Memory B cell (primary cell): ENCODE measurements at regions not wholly inside any gene's neighbourhood (a gene's known extent, or its start where the extent isn't known, plus 50 kb on each side); places are given as distances from the start of the nearest gene placed in this dataset.

ENCODE experiments used
- ATAC-seq: fragments of 150-1000 bp; cut with Tn5 transposase; 2 replicates; pipeline ENCODE4 v1.10.0; 2021; ENCODE audit warnings: low read depth, mild to moderate bottlenecking, moderate library complexity
- DNase-seq, 2 donors: peaks; one replicate each; pipeline ENCODE4 v3.0.0; 2022; ENCODE audit warnings: low spot score in 2 of 2
- H3K27ac Mint-ChIP-seq: one replicate; pipeline ENCODE4 v1.8.0; 2022; ENCODE audit warnings: mild to moderate bottlenecking, moderate library complexity, mixed read lengths
- H3K27me3 Mint-ChIP-seq: one replicate; pipeline ENCODE4 v1.8.0; 2022; ENCODE audit warnings: mixed read lengths
- H3K36me3 Mint-ChIP-seq: one replicate; pipeline ENCODE4 v1.8.0; 2022; ENCODE audit warnings: mild to moderate bottlenecking, mixed read lengths
- H3K4me1 Mint-ChIP-seq: one replicate; pipeline ENCODE4 v1.8.0; 2022; ENCODE audit warnings: mixed read lengths
- H3K4me3 Mint-ChIP-seq: one replicate; pipeline ENCODE4 v1.8.0; 2022; ENCODE audit warnings: mild to moderate bottlenecking, moderate library complexity, mixed read lengths
- H3K9me3 Mint-ChIP-seq: one replicate; pipeline ENCODE4 v1.8.0; 2022; ENCODE audit warnings: mixed read lengths

- Mint-ChIP-seq H3K9me3 (no peaks in the 10 kb centered on the region), H3K36me3 (peaks cover 2% of the 10 kb centered on the region), H3K27me3 (peaks cover 5% of the 10 kb centered on the region), H3K4me3 (no peak overlapping the region), H3K27ac (no peak overlapping the region), H3K4me1 (no peaks in the 10 kb centered on the region)
- no peak for ATAC-seq
- no peak for DNase-seq
Observed at GRCh38 chr6:156347656-156348055, 429.5 kb upstream of the ARID1B start.

DNA sequence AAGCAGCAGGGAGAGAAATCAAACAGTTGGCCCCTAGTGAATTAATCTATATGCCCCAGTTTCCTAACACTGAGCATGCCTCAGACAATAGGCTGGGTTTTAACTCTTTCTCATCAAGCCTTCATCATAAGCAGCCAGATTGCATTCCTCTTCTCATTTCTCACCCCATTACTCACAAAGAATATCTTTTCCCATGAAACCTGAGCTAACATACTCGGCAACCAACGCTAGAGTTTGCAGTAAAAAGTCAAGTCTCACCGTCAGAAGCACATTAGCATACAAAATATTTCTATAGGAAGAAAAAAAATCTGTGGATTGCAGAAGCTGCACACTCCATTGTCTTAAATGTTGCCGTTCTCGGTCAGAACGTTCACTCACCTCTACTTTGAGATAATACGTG is 429.9 kb upstream of the ARID1B start:
- Mint-ChIP-seq H3K4me1 (no peaks in the 10 kb centered on the region), H3K27ac (no peak overlapping the region), H3K4me3 (no peak overlapping the region), H3K27me3 (peaks cover 5% of the 10 kb centered on the region), H3K9me3 (no peaks in the 10 kb centered on the region), H3K36me3 (peaks cover 2% of the 10 kb centered on the region)
- ATAC-seq = no peak
- no peak for DNase-seq

GRCh38 chr6:156345700-156346099 is 431.5 kb upstream of the ARID1B start:
- no peaks in the 10 kb centered on the region for H3K9me3 Mint-ChIP-seq
- H3K27me3 Mint-ChIP-seq = peaks cover 5% of the 10 kb centered on the region
- no peaks in the 10 kb centered on the region for H3K4me1 Mint-ChIP-seq
- no peak overlapping the region for H3K27ac Mint-ChIP-seq
- ATAC-seq (no peak), DNase-seq (no peak)
- H3K4me3 Mint-ChIP-seq = no peak overlapping the region
- H3K36me3 Mint-ChIP-seq = peaks cover 2% of the 10 kb centered on the region

- H3K9me3 Mint-ChIP-seq = no peaks in the 10 kb centered on the region
- peaks cover 5% of the 10 kb centered on the region for H3K27me3 Mint-ChIP-seq
- peaks cover 2% of the 10 kb centered on the region for H3K36me3 Mint-ChIP-seq
- no peaks in the 10 kb centered on the region for H3K4me1 Mint-ChIP-seq
- H3K4me3 Mint-ChIP-seq = no peak overlapping the region
- DNase-seq (no peak), ATAC-seq (no peak)
- no peak overlapping the region for H3K27ac Mint-ChIP-seq
Observed at GRCh38 chr6:156344491-156344890, 432.7 kb upstream of the ARID1B start.

- H3K4me3 Mint-ChIP-seq = no peak overlapping the region
- H3K27me3 Mint-ChIP-seq = peaks cover 5% of the 10 kb centered on the region
- peaks cover 3% of the 10 kb centered on the region for H3K36me3 Mint-ChIP-seq
- H3K4me1 Mint-ChIP-seq = peaks cover 2% of the 10 kb centered on the region
- ATAC-seq (no peak), DNase-seq (no peak)
- no peaks in the 10 kb centered on the region for H3K9me3 Mint-ChIP-seq
- no peak overlapping the region for H3K27ac Mint-ChIP-seq
Observed at GRCh38 chr6:156337801-156338200, 439.4 kb upstream of the ARID1B start.

GRCh38 chr6:156336733-156337132 is 440.4 kb upstream of the ARID1B start:
- Mint-ChIP-seq H3K4me3 (no peak overlapping the region), H3K9me3 (peaks cover 3% of the 10 kb centered on the region), H3K36me3 (peaks cover 4% of the 10 kb centered on the region), H3K4me1 (peaks cover 2% of the 10 kb centered on the region), H3K27ac (no peak overlapping the region), H3K27me3 (peaks cover 5% of the 10 kb centered on the region)
- no peak for ATAC-seq
- DNase-seq = no peak

- Mint-ChIP-seq H3K4me1 (peaks cover 2% of the 10 kb centered on the region), H3K27ac (no peak overlapping the region), H3K36me3 (peaks cover 7% of the 10 kb centered on the region), H3K4me3 (no peak overlapping the region), H3K9me3 (peaks cover 6% of the 10 kb centered on the region), H3K27me3 (peaks cover 5% of the 10 kb centered on the region)
- ATAC-seq (no peak), DNase-seq (no peak)
Observed at GRCh38 chr6:156336089-156336488, 441.1 kb upstream of the ARID1B start.

DNA sequence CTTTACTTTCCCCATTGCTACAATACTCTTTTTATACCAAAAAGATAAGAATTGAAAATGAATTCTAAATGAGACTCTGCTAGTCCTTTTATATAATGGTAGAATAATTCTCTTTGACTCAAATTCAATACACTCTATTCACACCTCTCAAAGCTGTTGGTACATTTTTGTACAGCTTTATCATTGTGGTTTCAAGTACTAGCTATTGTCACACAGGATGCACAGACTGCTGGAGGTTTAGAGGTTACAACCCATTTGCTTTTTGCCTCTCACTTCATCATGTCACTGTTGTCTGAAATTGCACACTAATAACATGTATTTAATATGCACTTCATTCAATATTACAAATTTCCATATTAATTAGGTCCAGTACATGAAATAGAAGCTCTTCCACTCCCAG is 442.2 kb upstream of the ARID1B start:
- no peak overlapping the region for H3K4me3 Mint-ChIP-seq

GRCh38 chr6:156319707-156320106 is 457.5 kb upstream of the ARID1B start:
- Mint-ChIP-seq H3K4me1 (peaks cover 2% of the 10 kb centered on the region), H3K9me3 (peaks cover 6% of the 10 kb centered on the region), H3K4me3 (no peak overlapping the region), H3K27me3 (no peaks in the 10 kb centered on the region), H3K36me3 (peaks cover 2% of the 10 kb centered on the region), H3K27ac (no peak overlapping the region)
- no peak for ATAC-seq
- no peak for DNase-seq

More for the DNA sequence above, 442.2 kb upstream of the ARID1B start:
- Mint-ChIP-seq H3K4me1 (peaks cover 2% of the 10 kb centered on the region), H3K36me3 (peaks cover 11% of the 10 kb centered on the region), H3K27ac (no peak overlapping the region), H3K27me3 (peaks cover 5% of the 10 kb centered on the region), H3K9me3 (peaks cover 6% of the 10 kb centered on the region)
- ATAC-seq (no peak), DNase-seq (no peak)

DNA sequence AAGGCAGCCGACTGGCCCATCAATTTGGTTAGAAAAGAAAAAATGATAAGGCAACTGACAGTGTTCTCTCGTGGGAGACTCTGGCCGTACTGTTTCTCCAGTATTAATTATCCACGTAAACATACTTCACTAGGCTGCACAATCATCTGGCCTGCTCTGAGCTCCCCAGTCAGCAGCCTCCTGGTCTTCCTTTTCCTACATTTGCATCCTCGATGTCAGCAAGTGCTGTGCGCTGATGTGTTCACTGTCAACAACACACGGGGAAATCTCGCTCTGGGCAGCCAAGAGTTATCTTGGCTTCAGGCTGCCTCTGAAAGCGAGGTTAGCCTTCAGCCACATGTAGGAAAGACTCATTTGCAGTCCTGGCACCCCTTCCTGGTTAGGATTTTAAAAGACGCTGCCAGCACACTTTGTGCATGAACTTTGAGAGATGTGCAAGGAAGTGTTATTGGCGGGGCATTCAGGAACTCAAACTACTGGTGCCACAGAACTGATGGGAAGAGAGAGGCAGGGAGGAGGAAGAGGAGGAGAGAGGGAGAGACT is 460.5 kb upstream of the ARID1B start:
- Mint-ChIP-seq H3K4me3 (no peak overlapping the region), H3K36me3 (peaks cover 3% of the 10 kb centered on the region), H3K27me3 (no peaks in the 10 kb centered on the region), H3K4me1 (peaks cover 2% of the 10 kb centered on the region), H3K27ac (no peak overlapping the region), H3K9me3 (no peaks in the 10 kb centered on the region)
- ATAC-seq (no peak), DNase-seq (no peak)

- Mint-ChIP-seq H3K27ac (no peak overlapping the region), H3K27me3 (peaks cover 6% of the 10 kb centered on the region), H3K36me3 (peaks cover 3% of the 10 kb centered on the region), H3K4me3 (no peak overlapping the region), H3K9me3 (no peaks in the 10 kb centered on the region), H3K4me1 (peaks cover 5% of the 10 kb centered on the region)
- ATAC-seq = no peak
- DNase-seq = no peak
Observed at GRCh38 chr6:156315146-156315545, 462.0 kb upstream of the ARID1B start.

GRCh38 chr6:156313037-156313436 is 464.1 kb upstream of the ARID1B start:
- peaks cover 6% of the 10 kb centered on the region for H3K27me3 Mint-ChIP-seq
- peaks cover 5% of the 10 kb centered on the region for H3K4me1 Mint-ChIP-seq
- DNase-seq (no peak), ATAC-seq (no peak)
- H3K36me3 Mint-ChIP-seq = peaks cover 2% of the 10 kb centered on the region
- H3K4me3 Mint-ChIP-seq = no peak overlapping the region
- no peak overlapping the region for H3K27ac Mint-ChIP-seq
- H3K9me3 Mint-ChIP-seq = no peaks in the 10 kb centered on the region

DNA sequence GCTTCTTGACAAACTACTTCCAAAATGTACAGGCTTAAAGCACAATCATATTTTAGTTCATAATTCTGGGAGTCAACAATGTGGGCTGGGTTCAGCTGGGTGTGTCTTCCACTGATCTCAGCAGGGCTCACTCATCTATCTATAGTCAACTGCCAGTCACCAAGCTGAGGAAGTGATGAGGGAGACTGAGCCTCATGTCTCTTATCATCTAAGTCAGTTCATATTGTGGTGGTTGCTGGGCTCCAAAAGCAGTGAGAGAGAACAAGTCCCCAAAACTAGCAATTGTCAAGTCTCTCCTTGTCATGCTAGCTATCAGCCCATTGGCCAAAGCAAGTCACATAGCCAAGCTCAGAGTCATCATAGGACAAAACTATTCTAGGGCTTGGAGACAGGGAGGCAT is 465.9 kb upstream of the ARID1B start:
- Mint-ChIP-seq H3K36me3 (peaks cover 2% of the 10 kb centered on the region), H3K27ac (no peak overlapping the region), H3K9me3 (no peaks in the 10 kb centered on the region), H3K4me1 (peaks cover 5% of the 10 kb centered on the region), H3K4me3 (no peak overlapping the region), H3K27me3 (peaks cover 6% of the 10 kb centered on the region)
- ATAC-seq = no peak
- DNase-seq = no peak

- no peak overlapping the region for H3K27ac Mint-ChIP-seq
- H3K4me3 Mint-ChIP-seq = no peak overlapping the region
- ATAC-seq (no peak), DNase-seq (no peak)
- peaks cover 6% of the 10 kb centered on the region for H3K27me3 Mint-ChIP-seq
- peaks cover 2% of the 10 kb centered on the region for H3K36me3 Mint-ChIP-seq
- H3K9me3 Mint-ChIP-seq = no peaks in the 10 kb centered on the region
- peaks cover 5% of the 10 kb centered on the region for H3K4me1 Mint-ChIP-seq
Observed at GRCh38 chr6:156310701-156311100, 466.5 kb upstream of the ARID1B start.

DNA sequence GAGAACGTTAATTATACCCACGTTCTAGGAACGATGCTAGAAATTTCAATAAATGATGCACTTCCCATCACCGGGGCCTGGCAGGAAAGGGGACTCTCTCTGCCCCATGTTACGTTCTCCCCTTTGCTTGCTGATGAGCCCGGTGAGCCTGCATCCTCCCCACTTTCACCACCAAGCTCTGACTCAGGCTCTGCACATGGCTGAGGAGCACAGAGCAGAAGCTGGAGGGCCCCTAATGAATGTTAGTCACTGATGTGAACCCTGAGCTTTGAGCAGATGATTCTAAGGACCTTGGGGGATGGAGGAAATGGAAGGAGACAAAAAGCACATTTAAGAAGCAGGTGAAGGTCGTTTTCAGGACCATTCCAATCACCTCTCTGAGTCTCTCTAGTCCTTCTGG is 468.2 kb upstream of the ARID1B start:
- Mint-ChIP-seq H3K27me3 (peaks cover 6% of the 10 kb centered on the region), H3K27ac (no peak overlapping the region), H3K4me1 (peaks cover 5% of the 10 kb centered on the region), H3K36me3 (peaks cover 2% of the 10 kb centered on the region), H3K4me3 (no peak overlapping the region), H3K9me3 (no peaks in the 10 kb centered on the region)
- ATAC-seq (no peak), DNase-seq (no peak)
